HG03432 (cell line): ENCODE measurements at regions not wholly inside any gene's neighbourhood (a gene's known extent, or its start where the extent isn't known, plus 50 kb on each side); places are given as distances from the start of the nearest gene placed in this dataset.

ENCODE experiments used
- ATAC-seq: cut with Tn5 transposase; IDR thresholded peaks from one replicate; pipeline ENCODE4 v1.9.1; 2021; ENCODE audit warnings: mild to moderate bottlenecking, moderate library complexity; ENCODE audit not compliant: unreplicated experiment

GRCh38 chr12:42652048-42652447, 62.5 kb upstream of the PRICKLE1 start:
- ATAC-seq, result no peak

- ATAC-seq, result no peak
Measured at GRCh38 chr12:42648061-42648460, 58.5 kb upstream of the PRICKLE1 start.

GRCh38 chr12:42643881-42644579, 54.5 kb upstream of the PRICKLE1 start:
- ATAC-seq, result no peak

GRCh38 chr12:42641221-42641885, 51.8 kb upstream of the PRICKLE1 start:
- no peak for ATAC-seq

- ATAC-seq, result no peak
Measured at GRCh38 chr12:42640391-42640790, 50.8 kb upstream of the PRICKLE1 start.

- ATAC-seq, result no peak
Measured at GRCh38 chr12:42639556-42639955, 50.0 kb upstream of the PRICKLE1 start.
